Gastrocnemius medialis (tissue), 4 donors: ENCODE measurements at regions not wholly inside any gene's neighbourhood (a gene's known extent, or its start where the extent isn't known, plus 50 kb on each side); places are given as distances from the start of the nearest gene placed in this dataset.

Source experiments
- POLR2A ChIP-seq, 2 donors: fragments of 450-650 bp; IDR thresholded peaks; one replicate each; pipeline ENCODE4 v1.6.1; 2017; ENCODE audit warnings: antibody characterized with exemption in 2 of 2, mild to moderate bottlenecking in 2 of 2, moderate library complexity in 2 of 2
- TF ChIP-seq, protein P1 (sequence below), 5 experiments: fragments of 450-650 bp in 3 of 5; fragments of 200-600 bp in 2 of 5; sonication (generic) in 2 of 5; IDR thresholded peaks in 4 of 5; conservative IDR thresholded peaks in 1 of 5; 1 replicate in 4 of 5; 2 replicates in 1 of 5; pipeline ENCODE4 v1.5.1; 2016 to 2019; ENCODE audit warnings: antibody characterized with exemption in 5 of 5, mild to moderate bottlenecking in 3 of 5, moderate library complexity in 3 of 5

- no peak for TF ChIP-seq POLR2A (IDR thresholded peaks at IDR 0.05)
- TF ChIP-seq, protein P1, sequence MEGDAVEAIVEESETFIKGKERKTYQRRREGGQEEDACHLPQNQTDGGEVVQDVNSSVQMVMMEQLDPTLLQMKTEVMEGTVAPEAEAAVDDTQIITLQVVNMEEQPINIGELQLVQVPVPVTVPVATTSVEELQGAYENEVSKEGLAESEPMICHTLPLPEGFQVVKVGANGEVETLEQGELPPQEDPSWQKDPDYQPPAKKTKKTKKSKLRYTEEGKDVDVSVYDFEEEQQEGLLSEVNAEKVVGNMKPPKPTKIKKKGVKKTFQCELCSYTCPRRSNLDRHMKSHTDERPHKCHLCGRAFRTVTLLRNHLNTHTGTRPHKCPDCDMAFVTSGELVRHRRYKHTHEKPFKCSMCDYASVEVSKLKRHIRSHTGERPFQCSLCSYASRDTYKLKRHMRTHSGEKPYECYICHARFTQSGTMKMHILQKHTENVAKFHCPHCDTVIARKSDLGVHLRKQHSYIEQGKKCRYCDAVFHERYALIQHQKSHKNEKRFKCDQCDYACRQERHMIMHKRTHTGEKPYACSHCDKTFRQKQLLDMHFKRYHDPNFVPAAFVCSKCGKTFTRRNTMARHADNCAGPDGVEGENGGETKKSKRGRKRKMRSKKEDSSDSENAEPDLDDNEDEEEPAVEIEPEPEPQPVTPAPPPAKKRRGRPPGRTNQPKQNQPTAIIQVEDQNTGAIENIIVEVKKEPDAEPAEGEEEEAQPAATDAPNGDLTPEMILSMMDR (IDR thresholded peaks at IDR 0.05 in 4 of 5, conservative IDR thresholded peaks at IDR 0.05 in 1 of 5): no peak
Measured at GRCh38 chr4:28639747-28640146, 1779.1 kb downstream of the STIM2 start.
